ENCODE measurements at regions not wholly inside any gene's neighbourhood (a gene's known extent, or its start where the extent isn't known, plus 50 kb on each side); places are given as distances from the start of the nearest gene placed in this dataset.

DNA sequence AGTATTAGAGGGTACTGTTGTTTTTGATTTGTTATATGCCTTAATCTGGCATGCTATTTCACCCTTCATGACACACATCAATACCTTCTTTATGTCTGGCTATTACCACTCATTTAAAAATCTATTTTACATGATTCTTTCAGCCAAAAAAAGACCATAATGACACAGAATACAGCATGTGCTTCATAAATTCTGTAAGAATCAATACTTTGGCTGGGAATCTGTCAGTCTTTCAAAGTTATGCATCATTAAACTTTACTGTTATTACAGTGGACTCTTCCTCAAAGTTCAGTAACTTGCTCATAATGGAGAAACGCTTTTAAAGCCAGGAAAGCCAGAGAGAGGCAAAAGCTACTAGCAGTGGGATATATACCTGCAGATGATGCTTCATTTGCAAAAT, 247.2 kb upstream of the ADGRL2 start:
- no peak for ATAC-seq
- DNase-seq: no peak
- intact Hi-C loops (cut with DNase I): loop anchor here in 1 of 2 donors (10.0 kb wide), 1 partner anchor 211 kb away; no protein-coding TSS in a partner anchor

DNA sequence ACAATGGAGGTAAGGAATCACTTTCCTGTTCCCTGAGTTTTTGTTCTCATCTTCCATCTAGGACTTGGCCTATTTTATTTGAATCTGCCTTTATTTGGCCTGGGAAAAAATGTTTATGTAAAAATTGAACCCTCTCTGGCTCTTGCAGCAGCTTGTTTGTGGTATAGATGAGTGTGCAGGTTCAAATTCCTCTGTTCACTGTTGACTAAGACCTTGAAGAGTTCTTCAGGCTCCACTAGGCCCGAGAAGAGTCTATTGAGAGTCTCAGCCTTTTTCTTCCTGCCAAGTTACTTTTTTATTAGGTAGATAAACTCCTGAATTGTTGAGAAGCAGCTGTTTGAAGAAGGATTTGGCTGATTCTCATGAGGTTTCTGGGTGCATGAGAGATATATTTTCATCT, 248.8 kb upstream of the ADGRL2 start:
- no peak for ATAC-seq
- no peak for DNase-seq
- intact Hi-C loops (cut with DNase I): loop anchor here in 1 of 2 donors (10.0 kb wide), 1 partner anchor 213 kb away; no protein-coding TSS in a partner anchor

DNA sequence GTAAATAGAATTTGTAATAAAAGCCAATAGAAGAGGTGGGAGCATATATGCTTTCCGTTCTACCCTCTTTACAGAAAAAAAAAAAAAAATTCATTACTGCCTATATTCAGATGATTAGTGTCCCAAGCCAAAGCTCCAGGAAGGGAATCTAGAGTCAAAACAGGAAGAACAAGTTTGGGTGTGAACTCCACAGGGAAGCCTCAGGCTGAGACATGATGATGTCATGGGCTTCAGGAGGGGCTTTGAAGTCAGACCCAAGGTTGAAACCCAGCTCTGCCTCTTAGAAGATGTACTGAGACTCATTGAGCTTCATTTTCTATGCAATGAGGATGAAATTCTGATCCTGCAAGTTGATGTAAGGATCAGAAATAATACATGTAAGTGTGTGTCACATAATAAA, 250.0 kb upstream of the ADGRL2 start:
- intact Hi-C loops (cut with DNase I): loop anchor here in 1 of 2 donors (10.0 kb wide), 1 partner anchor 214 kb away; no protein-coding TSS in a partner anchor
- ATAC-seq: no peak
- no peak for DNase-seq

DNA sequence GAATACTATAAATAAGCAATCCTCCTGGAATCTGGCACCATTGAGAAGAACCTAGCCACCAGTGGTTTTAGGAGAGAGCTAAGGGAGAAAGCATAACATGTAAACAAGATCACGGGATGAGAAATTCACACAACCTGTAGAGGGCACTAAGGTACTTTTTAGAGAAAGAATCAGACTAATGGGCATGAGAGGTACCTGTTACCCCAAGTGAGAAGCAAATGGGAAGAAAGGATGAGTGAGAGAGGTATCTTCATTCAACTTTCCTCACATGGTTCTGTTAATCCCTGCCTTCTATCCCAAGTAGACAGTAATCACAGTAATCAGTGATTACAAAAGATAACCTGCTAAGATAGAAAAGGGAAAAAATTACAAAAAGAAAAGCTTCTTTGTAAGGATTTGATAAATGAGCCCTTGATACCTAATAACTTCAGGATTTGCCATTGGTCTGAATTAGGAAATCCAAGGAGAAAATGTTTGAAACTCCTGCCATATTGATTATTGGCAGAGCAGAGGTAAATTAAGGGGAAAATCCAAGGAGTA, 251.1 kb upstream of the ADGRL2 start:
- DNase-seq (no peak), ATAC-seq (peak; percentile 53 to 69)
- intact Hi-C loops (cut with DNase I): loop anchor here in 1 of 2 donors (10.0 kb wide), 1 partner anchor 215 kb away; no protein-coding TSS in a partner anchor

- intact Hi-C loops (cut with DNase I): no loop called here
- no peak for ATAC-seq
- no peak for DNase-seq
Measured at GRCh38 chr1:81548918-81549587, 251.7 kb upstream of the ADGRL2 start.

DNA sequence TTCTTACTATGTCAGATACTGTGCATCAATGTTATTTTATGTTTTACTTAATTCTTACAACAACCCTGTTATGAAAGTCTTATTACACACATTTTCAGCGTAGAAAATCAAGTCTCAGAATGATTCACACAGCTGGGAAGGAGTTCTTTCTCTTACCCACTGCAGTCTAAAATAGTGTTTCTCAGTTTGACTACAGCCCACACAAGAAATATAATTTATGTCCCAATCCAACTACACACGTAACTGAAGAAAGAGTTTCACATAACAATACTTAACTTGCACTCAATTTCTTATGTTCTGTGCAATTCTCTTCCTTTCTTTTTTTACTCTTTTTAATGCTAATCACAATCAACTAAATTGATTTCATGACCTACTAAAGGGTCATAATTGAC, 252.8 kb upstream of the ADGRL2 start:
- DNase-seq (no peak), ATAC-seq (no peak)
- intact Hi-C loops (cut with DNase I): no loop called here

DNA sequence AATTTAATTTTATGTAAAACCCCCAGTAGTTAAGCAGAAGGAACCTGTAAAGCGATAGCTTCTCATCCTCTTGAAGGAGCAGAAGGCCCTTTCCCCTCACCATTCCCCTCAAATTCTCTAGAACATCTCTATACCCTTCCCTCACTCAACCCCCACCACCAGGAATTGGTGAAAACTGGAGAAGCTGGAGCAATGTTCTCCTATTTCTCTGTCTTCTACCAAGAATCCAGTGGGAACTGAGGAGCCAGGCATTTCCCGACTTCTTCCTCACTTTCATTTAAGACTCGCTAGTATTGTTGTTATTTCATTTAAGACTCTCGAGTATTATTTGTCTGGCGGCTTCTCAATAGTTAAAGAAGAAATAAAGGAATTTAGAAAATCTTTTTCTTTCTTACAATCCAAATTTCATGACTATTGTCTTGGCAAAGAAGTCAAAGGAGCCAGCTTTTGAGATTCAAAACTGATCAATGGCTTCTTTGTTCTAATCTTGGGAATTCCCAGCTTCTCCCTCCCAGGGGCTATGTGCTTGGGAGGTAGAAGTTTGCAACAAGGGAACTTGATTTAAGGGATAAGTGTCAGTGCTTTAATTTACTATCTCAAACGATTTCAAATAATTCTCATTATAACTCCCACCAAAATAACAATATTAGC, 253.3 kb upstream of the ADGRL2 start:
- ATAC-seq (peak in 1 of 2 donors; percentile 26), DNase-seq (no peak)
- intact Hi-C loops (cut with DNase I): no loop called here

GRCh38 chr1:81545734-81546133, 255.0 kb upstream of the ADGRL2 start:
- intact Hi-C loops (cut with DNase I): no loop called here
- DNase-seq: no peak
- ATAC-seq: peak; percentile 49 to 70

- intact Hi-C loops (cut with DNase I): no loop called here
- DNase-seq (no peak), ATAC-seq (no peak)
Measured at GRCh38 chr1:81543764-81544163, 257.0 kb upstream of the ADGRL2 start.

- intact Hi-C loops (cut with DNase I): no loop called here
- ATAC-seq (no peak), DNase-seq (no peak)
Measured at GRCh38 chr1:81542196-81542595, 258.5 kb upstream of the ADGRL2 start.

GRCh38 chr1:81540216-81540615, 260.5 kb upstream of the ADGRL2 start:
- ATAC-seq: no peak
- DNase-seq: no peak
- intact Hi-C loops (cut with DNase I): no loop called here

DNA sequence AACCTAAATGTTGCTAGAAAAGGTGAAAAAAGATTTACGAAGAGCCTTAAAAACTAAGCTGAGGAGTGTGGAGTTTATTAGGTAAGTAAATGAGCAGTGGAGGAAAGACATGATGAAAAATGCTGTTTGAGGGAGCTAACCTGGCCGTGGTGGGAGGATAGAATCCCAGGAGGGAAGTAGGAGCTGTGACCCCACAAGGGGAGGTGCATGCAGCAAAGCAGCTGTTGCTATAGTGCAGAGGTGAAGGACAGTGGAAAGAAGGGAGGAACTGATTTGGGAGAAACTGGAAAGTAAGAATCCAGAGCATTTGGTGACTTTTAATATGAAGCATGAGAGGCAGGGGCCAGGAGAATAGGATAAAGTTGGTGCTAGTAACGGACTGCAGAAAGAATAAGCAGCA, 271.7 kb upstream of the ADGRL2 start:
- DNase-seq: no peak
- intact Hi-C loops (cut with DNase I): no loop called here
- no peak for ATAC-seq

DNA sequence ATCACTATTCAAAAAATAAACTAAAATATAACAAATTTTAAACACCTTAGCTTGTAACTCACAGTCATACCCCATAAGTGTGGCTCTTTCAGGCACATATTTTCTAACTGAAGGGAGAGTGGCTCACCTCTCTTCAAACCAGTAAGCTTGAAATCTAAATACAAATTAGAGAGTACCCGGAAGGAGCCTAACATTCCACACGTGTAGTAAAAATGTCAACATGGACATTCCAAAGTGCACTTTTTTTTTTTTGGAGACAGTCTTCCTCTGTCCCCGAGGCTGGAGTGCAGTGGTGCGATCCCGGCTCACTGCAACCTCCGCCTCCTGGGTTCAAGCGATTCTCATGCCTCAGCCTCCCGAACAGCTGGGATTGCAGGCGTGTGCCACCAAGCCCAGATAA, 275.6 kb upstream of the ADGRL2 start:
- DNase-seq (no peak), ATAC-seq (no peak)
- intact Hi-C loops (cut with DNase I): no loop called here

- DNase-seq (no peak), ATAC-seq (no peak)
- intact Hi-C loops (cut with DNase I): no loop called here
Measured at GRCh38 chr1:81519987-81520386, 280.7 kb upstream of the ADGRL2 start.

DNA sequence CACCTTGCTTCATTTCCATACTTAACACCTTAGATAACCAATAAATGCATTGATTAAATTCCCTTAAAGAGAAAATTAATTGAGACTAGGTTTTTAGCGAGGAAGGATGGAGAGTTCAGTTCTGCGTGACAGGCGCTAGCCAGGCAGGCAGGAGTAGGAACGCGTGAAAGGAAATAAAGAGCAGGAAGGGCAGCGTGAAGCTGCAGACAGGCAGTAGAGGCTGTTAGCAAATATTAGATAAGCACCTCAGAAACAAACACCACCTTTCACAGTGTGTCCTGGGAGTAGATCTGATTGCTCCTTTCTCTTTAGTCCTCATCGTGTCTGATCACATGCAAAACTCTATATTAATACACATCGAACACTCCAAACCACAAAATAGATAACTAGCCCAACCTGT, 282.7 kb upstream of the ADGRL2 start:
- ATAC-seq: peak; percentile 46 to 74
- DNase-seq: no peak
- intact Hi-C loops (cut with DNase I): no loop called here

DNA sequence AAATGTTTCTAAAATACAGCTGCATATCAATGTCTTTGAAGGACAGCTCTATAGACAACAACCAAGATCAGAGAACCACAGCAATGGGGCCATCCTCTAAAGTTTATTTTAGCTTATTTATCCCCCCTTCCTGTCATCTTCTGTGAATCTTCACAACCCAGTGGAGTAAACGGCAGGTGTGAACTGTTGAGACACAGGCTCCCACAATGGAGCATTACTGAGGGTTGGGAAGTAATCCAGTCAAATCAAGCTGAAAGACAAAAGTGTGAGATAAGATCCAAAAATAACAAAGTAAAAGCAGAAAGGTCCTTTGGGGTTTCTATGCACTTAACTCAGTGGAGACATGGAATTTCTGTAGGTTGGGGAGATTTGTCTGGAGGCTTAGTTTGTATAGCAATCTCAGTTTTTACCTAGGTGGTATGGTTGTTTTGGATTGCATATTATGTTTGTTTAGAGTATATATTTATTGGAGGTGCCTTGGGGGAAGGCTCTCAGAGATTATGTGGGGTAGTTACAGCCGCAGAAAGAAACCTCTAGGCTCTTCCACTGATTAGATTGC, 286.9 kb upstream of the ADGRL2 start:
- intact Hi-C loops (cut with DNase I): no loop called here
- ATAC-seq (peak; percentile 15 to 18), DNase-seq (no peak)

DNA sequence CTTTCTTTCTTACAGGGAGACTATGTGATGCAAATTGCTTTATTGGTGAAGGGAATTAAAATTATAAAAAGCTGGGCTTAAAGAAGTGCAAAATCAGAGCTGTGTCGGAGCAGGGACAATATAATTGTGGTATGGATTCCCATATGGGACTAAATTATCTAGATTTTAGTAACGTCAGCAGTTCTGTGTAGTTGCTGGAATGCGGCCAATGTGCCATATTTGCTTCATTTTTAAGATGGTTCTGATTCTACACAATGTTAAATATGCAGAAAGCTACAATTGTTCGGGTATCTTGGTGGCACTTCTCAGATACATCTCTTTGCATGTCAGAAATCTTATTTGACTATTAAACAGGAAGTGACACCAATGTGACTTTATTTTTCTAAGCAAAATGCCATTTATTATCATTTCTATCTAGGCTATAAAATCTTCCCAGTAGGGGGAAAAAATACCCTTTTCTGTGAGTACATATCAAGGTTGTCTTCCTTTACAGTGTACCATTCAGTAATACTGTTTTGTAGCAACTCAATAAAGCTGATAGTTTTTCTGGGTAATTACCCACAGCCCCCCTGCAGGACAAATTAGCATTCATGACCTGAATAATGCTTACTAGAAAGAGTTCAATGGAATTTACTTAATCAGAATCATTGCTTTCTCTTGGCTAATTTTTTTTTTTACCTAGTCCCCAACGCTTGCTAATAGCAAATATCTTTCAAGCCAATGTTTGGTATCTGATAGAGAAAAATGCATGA, 288.3 kb upstream of the ADGRL2 start:
- ATAC-seq (no peak), DNase-seq (no peak)
- intact Hi-C loops (cut with DNase I): no loop called here

DNA sequence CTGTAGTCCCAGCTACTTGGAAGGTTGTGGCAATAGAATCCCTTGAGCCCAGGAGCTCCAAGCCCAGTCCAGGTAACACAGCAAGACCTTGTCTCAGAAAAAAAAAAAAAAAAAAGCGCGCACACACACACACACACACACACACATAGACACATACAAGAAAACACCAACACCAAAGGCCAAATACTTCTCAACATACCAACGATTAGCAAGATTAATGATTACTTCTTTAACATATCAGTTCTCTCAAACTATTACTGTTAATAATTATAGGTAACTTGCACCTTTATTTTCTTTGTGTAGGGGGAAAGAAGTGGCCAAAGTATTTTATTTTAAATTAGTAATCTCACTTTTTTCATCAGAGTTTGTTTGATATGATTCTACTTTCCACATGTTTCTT, 289.5 kb upstream of the ADGRL2 start:
- no peak for ATAC-seq
- intact Hi-C loops (cut with DNase I): no loop called here
- no peak for DNase-seq

DNA sequence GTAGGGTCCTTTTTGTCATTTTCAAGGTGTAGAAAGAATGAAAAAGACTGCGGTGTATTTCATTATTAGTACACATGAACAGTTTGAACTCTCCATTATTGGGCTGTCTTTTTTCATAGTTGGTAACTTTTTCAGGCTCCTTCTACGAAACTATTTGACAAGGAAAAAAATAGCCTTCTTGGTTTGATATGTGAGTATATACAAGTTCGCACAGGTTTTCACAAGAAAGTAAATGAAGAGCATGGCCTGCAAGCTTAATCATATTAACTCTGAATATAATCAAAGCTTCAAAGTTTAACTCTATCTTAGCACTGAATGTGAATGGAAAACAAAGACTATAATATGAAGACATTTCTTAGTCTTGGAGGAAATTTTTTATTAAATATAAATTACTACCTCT, 290.0 kb upstream of the ADGRL2 start:
- intact Hi-C loops (cut with DNase I): no loop called here
- no peak for ATAC-seq
- no peak for DNase-seq

GRCh38 chr1:81509594-81509993, 291.1 kb upstream of the ADGRL2 start:
- intact Hi-C loops (cut with DNase I): no loop called here
- ATAC-seq: no peak
- DNase-seq: no peak

Data from left cardiac atrium (tissue), 4 donors.